Mucosa of rectum (tissue), 2 donors: ENCODE measurements at regions not wholly inside any gene's neighbourhood (a gene's known extent, or its start where the extent isn't known, plus 50 kb on each side); places are given as distances from the start of the nearest gene placed in this dataset.
"Not testable (repeated sequence)": the region's sequence is repeated elsewhere in the genome, so short reads cannot be mapped to it uniquely, and the experiment has no call there.

Experiments used
- H3K27ac ChIP-seq, 2 donors: one replicate each; pipeline ENCODE4 v1.7.0; 2013; ENCODE audit warnings: inconsistent platforms in 2 of 2, low read depth in 2 of 2, low read length in 2 of 2
- H3K27me3 ChIP-seq, 2 donors: one replicate each; pipeline ENCODE4 v1.7.0; 2013; ENCODE audit warnings: low read length in 2 of 2; ENCODE audit not compliant: control insufficient read depth in 2 of 2, insufficient read depth in 2 of 2
- H3K36me3 ChIP-seq, 2 donors: one replicate each; pipeline ENCODE4 v1.7.0; 2013; ENCODE audit warnings: low read length in 2 of 2; ENCODE audit not compliant: control insufficient read depth in 2 of 2, insufficient read depth in 2 of 2
- H3K4me1 ChIP-seq, 2 donors: one replicate each; pipeline ENCODE4 v1.7.0; 2013; ENCODE audit warnings: low read length in 2 of 2, mild to moderate bottlenecking in 1 of 2; ENCODE audit not compliant: control insufficient read depth in 2 of 2, insufficient read depth in 2 of 2
- H3K4me3 ChIP-seq, 2 donors: one replicate each; pipeline ENCODE4 v1.7.0; 2013; ENCODE audit warnings: low read length in 2 of 2
- H3K9ac ChIP-seq, 2 donors: one replicate each; pipeline ENCODE4 v1.7.0; 2013; ENCODE audit warnings: low read length in 2 of 2, low read depth in 1 of 2, mild to moderate bottlenecking in 1 of 2
- H3K9me3 ChIP-seq, 2 donors: one replicate each; pipeline ENCODE4 v1.7.0; 2013; ENCODE audit warnings: low read length in 2 of 2; ENCODE audit not compliant: control insufficient read depth in 2 of 2
- donor health status: healthy.
- donor health status: Normal muscosa, but diverticular disease.

GRCh38 chr1:189706594-189706993 is 771.1 kb downstream of the BRINP3 start:
- H3K36me3 ChIP-seq: no peaks in the 10 kb centered on the region
- peaks cover 0 to 4% of the 10 kb centered on the region in 2 donors for H3K9me3 ChIP-seq
- H3K4me3 ChIP-seq: no peak overlapping the region
- no peaks in the 10 kb centered on the region for H3K4me1 ChIP-seq
- H3K27me3 ChIP-seq: no peaks in the 10 kb centered on the region
- H3K9ac ChIP-seq: no peak overlapping the region
- no peak overlapping the region for H3K27ac ChIP-seq

- no peak overlapping the region for H3K9ac ChIP-seq
- H3K27ac ChIP-seq: no peak overlapping the region
- H3K4me1 ChIP-seq: no peaks in the 10 kb centered on the region
- H3K9me3 ChIP-seq: peaks cover 0 to 4% of the 10 kb centered on the region in 2 donors
- no peaks in the 10 kb centered on the region for H3K36me3 ChIP-seq
- no peak overlapping the region for H3K4me3 ChIP-seq
- no peaks in the 10 kb centered on the region for H3K27me3 ChIP-seq
Observed at GRCh38 chr1:189708674-189709073, 769.0 kb downstream of the BRINP3 start.

- H3K4me1 ChIP-seq, H3K4me3 ChIP-seq, H3K36me3 ChIP-seq, H3K27me3 ChIP-seq, H3K27ac ChIP-seq, H3K9me3 ChIP-seq, H3K9ac ChIP-seq: not testable (repeated sequence)
Observed at GRCh38 chr1:189718147-189718795, 759.4 kb downstream of the BRINP3 start.

- H3K4me1 ChIP-seq: no peaks in the 10 kb centered on the region
- no peaks in the 10 kb centered on the region for H3K9me3 ChIP-seq
- no peak overlapping the region for H3K4me3 ChIP-seq
- H3K9ac ChIP-seq: no peak overlapping the region
- no peaks in the 10 kb centered on the region for H3K27me3 ChIP-seq
- H3K36me3 ChIP-seq: no peaks in the 10 kb centered on the region
- H3K27ac ChIP-seq: no peak overlapping the region
Observed at GRCh38 chr1:189726806-189727205, 750.9 kb downstream of the BRINP3 start.

GRCh38 chr1:189751311-189751710 is 726.4 kb downstream of the BRINP3 start:
- no peaks in the 10 kb centered on the region for H3K9me3 ChIP-seq
- H3K9ac ChIP-seq: no peak overlapping the region
- H3K4me1 ChIP-seq: no peaks in the 10 kb centered on the region
- no peaks in the 10 kb centered on the region for H3K36me3 ChIP-seq
- H3K27ac ChIP-seq: no peak overlapping the region
- H3K4me3 ChIP-seq: no peak overlapping the region
- H3K27me3 ChIP-seq: no peaks in the 10 kb centered on the region

- Histone ChIP-seq H3K9ac (no peak overlapping the region), H3K4me3 (no peak overlapping the region), H3K27ac (no peak overlapping the region), H3K4me1 (no peaks in the 10 kb centered on the region), H3K27me3 (no peaks in the 10 kb centered on the region), H3K36me3 (no peaks in the 10 kb centered on the region), H3K9me3 (no peaks in the 10 kb centered on the region)
Observed at GRCh38 chr1:189752461-189752995, 725.1 kb downstream of the BRINP3 start.

- not testable (repeated sequence) for H3K4me3 ChIP-seq, H3K9ac ChIP-seq, H3K27me3 ChIP-seq, H3K27ac ChIP-seq, H3K4me1 ChIP-seq, H3K36me3 ChIP-seq, H3K9me3 ChIP-seq
Observed at GRCh38 chr1:189755100-189755499, 722.6 kb downstream of the BRINP3 start.

- Histone ChIP-seq H3K4me1 (no peaks in the 10 kb centered on the region), H3K27ac (no peak overlapping the region), H3K27me3 (no peaks in the 10 kb centered on the region), H3K9ac (no peak overlapping the region), H3K4me3 (no peak overlapping the region), H3K9me3 (no peaks in the 10 kb centered on the region), H3K36me3 (no peaks in the 10 kb centered on the region)
Observed at GRCh38 chr1:189764391-189765320, 713.0 kb downstream of the BRINP3 start.

- Histone ChIP-seq H3K4me1 (no peaks in the 10 kb centered on the region), H3K9ac (no peak overlapping the region), H3K36me3 (no peaks in the 10 kb centered on the region), H3K27ac (no peak overlapping the region), H3K9me3 (no peaks in the 10 kb centered on the region), H3K4me3 (no peak overlapping the region), H3K27me3 (no peaks in the 10 kb centered on the region)
Observed at GRCh38 chr1:189769448-189769847, 708.2 kb downstream of the BRINP3 start.

- Histone ChIP-seq H3K27ac (no peak overlapping the region), H3K36me3 (no peaks in the 10 kb centered on the region), H3K27me3 (no peaks in the 10 kb centered on the region), H3K9me3 (no peaks in the 10 kb centered on the region), H3K4me1 (no peaks in the 10 kb centered on the region), H3K4me3 (no peak overlapping the region), H3K9ac (no peak overlapping the region)
Observed at GRCh38 chr1:189774721-189775287, 702.9 kb downstream of the BRINP3 start.
